Activated CD4-positive, alpha-beta memory T cell treated with anti-CD3 and anti-CD28 coated beads, Interleukin-2, amount 10 ng/mL, durations not matched to agents 7 days and 5 days (primary cell): ENCODE measurements at regions not wholly inside any gene's neighbourhood (a gene's known extent, or its start where the extent isn't known, plus 50 kb on each side); places are given as distances from the start of the nearest gene placed in this dataset.

Experiments
- CTCF ChIA-PET: fragments of 350-600 bp; sonication (Branson Sonifier 250); formaldehyde crosslinking; loops from one replicate; lab custom pipeline; 2021; ENCODE audit warnings: antibody characterized with exemption, inconsistent platforms; lab: Charles Lee
- POLR2A ChIA-PET: fragments of 350-600 bp; sonication (Branson Sonifier 250); formaldehyde crosslinking; loops from one replicate; lab custom pipeline; 2021; ENCODE audit warnings: antibody characterized with exemption; lab: Charles Lee
- DNase-seq: peaks from one replicate; pipeline ENCODE4 v3.0.0-alpha.2; 2020
- H3K27ac Mint-ChIP-seq: one replicate; pipeline ENCODE4 v1.8.0; 2021; ENCODE audit warnings: mild to moderate bottlenecking, mixed read lengths
- H3K27me3 Mint-ChIP-seq: one replicate; pipeline ENCODE4 v1.8.0; 2021; ENCODE audit warnings: mixed read lengths
- H3K36me3 Mint-ChIP-seq: one replicate; pipeline ENCODE4 v1.8.0; 2021; ENCODE audit warnings: low read depth, mixed read lengths
- H3K4me1 Mint-ChIP-seq: one replicate; pipeline ENCODE4 v1.8.0; 2021; ENCODE audit warnings: mixed read lengths
- H3K4me3 Mint-ChIP-seq: one replicate; pipeline ENCODE4 v1.8.0; 2021; ENCODE audit warnings: mild to moderate bottlenecking, mixed read lengths
- H3K9me3 Mint-ChIP-seq: one replicate; pipeline ENCODE4 v1.8.0; 2021; ENCODE audit warnings: mixed read lengths

DNA sequence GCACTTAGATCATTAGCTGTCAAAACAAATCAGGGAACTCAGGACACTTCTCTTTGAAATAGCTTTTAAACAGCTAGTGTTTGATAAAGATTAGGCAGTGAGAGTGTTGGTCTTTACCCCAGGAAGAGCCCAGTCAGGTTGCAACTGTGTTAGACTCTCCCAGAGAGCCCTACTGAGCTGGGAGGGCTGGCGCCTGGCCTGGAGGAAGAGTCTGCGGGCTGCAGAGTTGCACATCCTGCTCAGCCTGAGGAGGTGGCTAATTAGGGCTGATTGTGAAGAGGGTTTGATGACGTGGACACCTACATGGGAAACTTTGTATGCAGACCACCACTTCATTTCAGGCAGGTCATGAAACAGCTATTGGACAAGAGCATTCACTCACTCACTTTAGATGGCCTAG, 112.0 kb downstream of the TMEM174 start:
- Mint-ChIP-seq H3K9me3 (peaks cover 7% of the 10 kb centered on the region), H3K27me3 (peaks cover 14% of the 10 kb centered on the region), H3K4me1 (no peaks in the 10 kb centered on the region), H3K27ac (no peak overlapping the region), H3K4me3 (no peak overlapping the region), H3K36me3 (no peaks in the 10 kb centered on the region)
- no peak for DNase-seq
- ChIA-PET POLR2A (no interaction called here), CTCF (no interaction called here)

DNA sequence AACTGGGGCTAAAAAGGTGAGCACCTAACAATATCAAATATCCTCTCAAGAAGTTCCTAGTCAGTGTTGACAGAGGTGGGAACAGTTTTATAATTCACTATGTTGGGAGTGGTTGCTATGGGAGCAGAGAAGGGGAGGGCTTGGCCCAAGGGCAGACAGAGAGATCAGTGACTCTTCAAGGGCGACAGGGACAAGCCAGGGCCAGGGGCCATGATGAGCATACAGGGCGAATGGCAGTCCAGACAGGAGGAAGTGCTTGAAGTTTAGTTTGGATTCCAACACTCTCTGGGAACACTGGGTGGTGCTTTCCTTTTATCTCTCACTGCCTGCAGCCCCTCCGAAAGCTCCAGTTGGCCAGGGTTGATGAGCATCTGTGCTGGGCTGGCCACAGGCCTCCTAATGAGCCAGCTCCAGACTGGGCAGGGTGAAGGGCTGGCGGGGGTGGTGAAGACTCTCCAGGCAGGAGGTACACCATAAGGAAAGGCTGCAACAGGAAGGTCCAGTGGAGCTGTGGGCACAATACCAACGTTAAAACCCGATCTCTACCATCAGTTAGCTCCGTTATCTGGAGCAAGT, 111.3 kb downstream of the TMEM174 start:
- H3K36me3 Mint-ChIP-seq: no peaks in the 10 kb centered on the region
- no peaks in the 10 kb centered on the region for H3K4me1 Mint-ChIP-seq
- H3K4me3 Mint-ChIP-seq: no peak overlapping the region
- ChIA-PET POLR2A (no interaction called here), CTCF (no interaction called here)
- H3K27me3 Mint-ChIP-seq: peaks cover 16% of the 10 kb centered on the region
- no peak for DNase-seq
- no peak overlapping the region for H3K27ac Mint-ChIP-seq
- peaks cover 7% of the 10 kb centered on the region for H3K9me3 Mint-ChIP-seq

DNA sequence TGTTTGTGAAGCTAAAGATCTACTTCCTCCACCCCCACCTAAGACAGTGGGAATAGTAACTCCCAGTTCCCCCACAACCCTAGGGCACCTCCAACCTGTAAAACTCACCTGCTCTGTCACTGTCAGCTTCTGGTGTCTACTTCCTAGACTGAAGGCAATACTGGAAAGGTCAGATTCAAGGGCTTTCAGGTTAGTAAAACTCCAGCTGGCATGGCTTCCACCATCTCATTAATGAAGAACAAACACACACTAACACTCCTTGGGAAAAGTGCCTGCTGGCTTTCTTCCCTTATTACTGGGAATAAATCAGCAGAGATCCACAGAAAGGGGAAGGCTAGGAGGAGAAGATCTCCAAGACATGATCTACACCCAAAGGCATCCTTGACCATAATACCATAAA, 109.9 kb downstream of the TMEM174 start:
- Mint-ChIP-seq H3K27me3 (peaks cover 19% of the 10 kb centered on the region), H3K9me3 (peaks cover 7% of the 10 kb centered on the region), H3K4me1 (no peaks in the 10 kb centered on the region), H3K4me3 (no peak overlapping the region), H3K27ac (no peak overlapping the region), H3K36me3 (no peaks in the 10 kb centered on the region)
- POLR2A ChIA-PET: no interaction called here
- no peak for DNase-seq
- CTCF ChIA-PET: no interaction called here

DNA sequence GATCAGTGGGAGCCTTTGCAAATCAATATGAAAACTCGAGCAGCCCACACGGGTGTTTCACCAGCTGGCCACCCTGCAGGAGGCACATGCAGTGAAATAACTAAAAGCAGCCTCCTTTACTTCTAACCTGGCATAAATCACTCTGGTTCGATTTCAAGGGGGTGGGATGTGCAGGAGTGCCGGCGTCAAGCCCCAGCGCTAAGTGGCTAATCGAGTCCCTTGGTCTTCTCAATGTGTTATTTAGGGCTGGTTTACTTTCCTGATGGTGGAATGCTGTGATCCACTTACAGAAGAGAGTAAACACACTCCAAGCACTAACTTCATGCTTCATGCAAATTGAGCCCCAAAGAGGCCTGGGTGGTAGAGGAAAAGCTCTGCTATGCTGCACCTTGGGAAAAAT, 109.4 kb downstream of the TMEM174 start:
- ChIA-PET CTCF (no interaction called here), POLR2A (no interaction called here)

DNA sequence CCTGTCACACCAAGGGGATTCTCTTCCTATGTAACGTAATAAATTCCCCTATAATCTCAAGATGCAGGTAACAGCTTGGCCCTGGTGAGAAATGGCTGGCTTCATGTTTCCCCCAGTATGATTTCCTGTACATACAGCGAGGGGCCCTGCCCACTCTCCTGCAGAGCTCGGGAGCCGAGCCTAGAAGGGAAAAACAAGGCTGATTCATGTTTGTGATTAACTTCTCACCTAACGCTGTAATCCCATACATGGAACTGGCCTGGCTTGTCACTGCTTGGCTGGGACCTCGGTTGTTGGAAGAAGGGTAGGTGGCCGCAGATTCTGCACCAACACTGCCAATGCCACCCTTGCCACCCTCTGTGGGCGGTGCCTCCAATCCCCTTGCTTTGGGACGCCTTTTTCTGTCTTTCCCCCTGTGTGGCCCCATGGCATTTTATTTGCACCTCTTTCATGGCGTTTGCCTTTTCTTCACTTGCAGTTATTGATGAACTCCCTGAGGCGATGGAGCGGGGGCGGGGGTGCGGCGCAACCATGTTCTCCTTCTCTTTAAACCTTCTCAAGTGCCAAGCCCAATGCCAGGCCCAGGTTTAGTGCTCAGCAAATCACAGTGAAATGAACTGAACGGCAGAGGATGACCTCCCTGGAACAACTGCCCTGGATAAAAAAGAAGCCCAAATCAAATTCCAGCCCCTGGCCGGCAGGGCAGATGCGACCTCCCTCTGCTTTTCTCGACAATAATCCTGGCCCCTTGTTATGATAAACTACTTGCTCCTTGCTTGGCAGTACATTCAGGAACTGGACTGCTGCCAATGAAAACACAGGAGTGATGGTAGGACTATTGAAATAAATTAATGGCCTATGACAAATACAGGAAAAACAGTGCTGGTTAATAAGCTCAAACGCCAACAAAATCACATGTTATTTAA, 108.1 kb downstream of the TMEM174 start:
- no peaks in the 10 kb centered on the region for H3K4me1 Mint-ChIP-seq
- peaks cover under 1% of the 10 kb centered on the region for H3K9me3 Mint-ChIP-seq
- DNase-seq: no peak
- POLR2A ChIA-PET: no interaction called here
- CTCF ChIA-PET: no interaction called here
- H3K27ac Mint-ChIP-seq: no peak overlapping the region
- no peak overlapping the region for H3K4me3 Mint-ChIP-seq
- peaks cover 21% of the 10 kb centered on the region for H3K27me3 Mint-ChIP-seq
- no peaks in the 10 kb centered on the region for H3K36me3 Mint-ChIP-seq

More for the DNA sequence above, 109.4 kb downstream of the TMEM174 start:
- DNase-seq: no peak
- H3K27me3 Mint-ChIP-seq: peaks cover 19% of the 10 kb centered on the region
- no peak overlapping the region for H3K27ac Mint-ChIP-seq
- no peak overlapping the region for H3K4me3 Mint-ChIP-seq
- H3K4me1 Mint-ChIP-seq: no peaks in the 10 kb centered on the region
- H3K9me3 Mint-ChIP-seq: peaks cover 5% of the 10 kb centered on the region
- H3K36me3 Mint-ChIP-seq: no peaks in the 10 kb centered on the region

DNA sequence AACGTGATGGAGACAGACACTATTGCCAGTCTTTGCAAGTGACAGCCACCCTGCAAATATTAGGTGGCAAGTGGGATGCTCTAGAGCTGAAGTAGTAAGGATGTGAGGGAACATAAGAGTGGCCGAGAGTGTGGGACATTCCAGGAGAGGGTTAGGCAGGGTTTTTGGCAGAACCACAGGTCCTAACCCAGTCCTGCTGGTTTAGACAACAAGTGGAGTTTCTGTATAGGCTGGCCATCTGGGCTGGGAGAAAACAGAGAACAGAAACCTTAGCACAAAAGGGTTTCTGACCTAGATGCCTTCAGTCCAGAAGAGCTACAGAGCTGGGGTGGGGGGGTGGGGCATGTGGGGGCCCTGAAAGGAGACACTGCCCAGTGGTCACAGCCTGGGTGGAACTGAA, 107.4 kb downstream of the TMEM174 start:
- Mint-ChIP-seq H3K4me1 (no peaks in the 10 kb centered on the region), H3K27ac (no peak overlapping the region), H3K27me3 (peaks cover 20% of the 10 kb centered on the region), H3K4me3 (no peak overlapping the region), H3K9me3 (no peaks in the 10 kb centered on the region), H3K36me3 (no peaks in the 10 kb centered on the region)
- ChIA-PET CTCF (no interaction called here), POLR2A (no interaction called here)
- DNase-seq: no peak

DNA sequence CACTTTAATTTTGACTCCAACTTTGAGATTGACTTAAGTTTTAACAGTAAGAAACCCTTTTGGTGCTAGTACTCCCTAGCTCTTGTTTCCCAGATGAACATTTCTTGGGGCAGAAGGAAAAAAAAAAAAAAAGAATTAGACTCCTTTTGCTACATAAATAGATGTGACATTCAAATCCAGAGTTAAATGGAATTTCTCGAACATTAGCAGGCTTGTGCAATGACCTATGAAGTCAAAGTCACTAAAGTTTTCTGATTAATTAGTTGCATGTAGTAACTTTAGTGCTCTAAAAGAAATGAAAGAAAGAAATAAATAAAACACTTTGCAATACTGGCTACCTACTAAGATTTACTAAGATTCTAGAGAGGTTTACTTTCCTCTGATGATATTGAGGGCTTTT, 106.8 kb downstream of the TMEM174 start:
- DNase-seq: no peak
- Mint-ChIP-seq H3K27me3 (peaks cover 20% of the 10 kb centered on the region), H3K4me1 (no peaks in the 10 kb centered on the region), H3K27ac (no peak overlapping the region), H3K4me3 (no peak overlapping the region), H3K36me3 (no peaks in the 10 kb centered on the region), H3K9me3 (no peaks in the 10 kb centered on the region)
- POLR2A ChIA-PET: no interaction called here
- CTCF ChIA-PET: no interaction called here

DNA sequence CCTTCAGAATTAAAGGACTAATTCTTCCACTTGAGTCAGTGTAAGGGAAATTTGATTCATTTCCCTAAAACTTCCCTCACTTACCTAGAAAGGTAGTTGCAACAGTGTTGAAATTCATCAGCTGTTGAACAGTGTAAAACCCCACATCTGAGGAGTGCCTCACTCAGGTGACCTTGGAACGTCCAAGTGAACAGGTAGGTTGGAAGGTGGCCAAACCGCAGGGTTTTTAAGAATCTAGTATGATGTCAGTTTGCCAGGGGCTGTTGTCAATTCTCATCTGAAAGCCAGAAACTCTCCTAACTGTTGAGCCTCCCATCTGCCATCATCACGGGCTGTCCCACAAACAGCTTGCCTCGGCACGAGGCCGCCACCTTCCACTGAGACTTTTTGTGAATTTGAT, 105.7 kb downstream of the TMEM174 start:
- Mint-ChIP-seq H3K9me3 (no peaks in the 10 kb centered on the region), H3K4me3 (no peak overlapping the region)
- CTCF ChIA-PET: no interaction called here

DNA sequence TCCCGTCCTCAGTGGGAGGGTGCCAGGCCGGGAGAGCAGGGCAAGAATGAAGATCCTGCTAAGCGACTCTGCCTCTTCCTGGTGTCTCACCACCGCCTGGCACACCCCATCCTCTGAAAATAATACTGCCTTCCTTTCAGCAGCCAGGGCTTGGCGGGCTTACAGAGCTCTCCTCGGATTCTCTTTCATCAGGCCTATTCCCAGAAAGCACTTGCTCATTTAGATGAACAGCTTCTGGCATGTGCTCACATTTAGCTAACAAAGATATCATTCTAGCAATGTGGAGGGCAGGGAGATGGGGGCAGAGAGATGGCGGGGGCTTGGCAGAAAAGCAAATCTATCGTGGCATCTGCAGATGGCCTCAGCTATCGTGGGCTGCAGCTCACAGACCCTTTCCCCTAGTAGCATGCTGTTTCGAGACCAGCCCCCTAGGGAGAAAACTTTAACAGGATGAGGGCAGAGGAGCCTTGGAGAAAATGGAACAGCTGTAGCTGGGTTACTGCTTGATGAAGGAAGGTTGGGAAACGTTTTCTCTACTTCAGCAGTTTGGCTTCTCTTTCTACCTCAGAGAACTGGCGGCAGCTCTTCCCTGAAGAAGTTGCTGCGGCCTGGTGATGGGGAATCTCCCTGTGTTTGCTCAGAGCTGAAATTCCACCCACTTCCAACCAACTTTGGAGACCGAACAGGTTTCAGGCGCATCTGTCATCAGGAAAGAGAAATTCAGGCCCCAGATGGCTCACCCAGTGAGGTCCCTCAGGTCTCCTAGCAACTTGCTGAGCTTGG, 102.1 kb downstream of the TMEM174 start:
- DNase-seq: no peak
- Mint-ChIP-seq H3K9me3 (no peaks in the 10 kb centered on the region), H3K27me3 (peaks cover 24% of the 10 kb centered on the region), H3K4me1 (no peaks in the 10 kb centered on the region), H3K4me3 (no peak overlapping the region), H3K36me3 (no peaks in the 10 kb centered on the region), H3K27ac (no peak overlapping the region)
- ChIA-PET CTCF (no interaction called here), POLR2A (no interaction called here)

More for the DNA sequence above, 105.7 kb downstream of the TMEM174 start:
- no peak for DNase-seq
- peaks cover 20% of the 10 kb centered on the region for H3K27me3 Mint-ChIP-seq
- POLR2A ChIA-PET: no interaction called here
- no peak overlapping the region for H3K27ac Mint-ChIP-seq
- H3K4me1 Mint-ChIP-seq: no peaks in the 10 kb centered on the region
- H3K36me3 Mint-ChIP-seq: no peaks in the 10 kb centered on the region

DNA sequence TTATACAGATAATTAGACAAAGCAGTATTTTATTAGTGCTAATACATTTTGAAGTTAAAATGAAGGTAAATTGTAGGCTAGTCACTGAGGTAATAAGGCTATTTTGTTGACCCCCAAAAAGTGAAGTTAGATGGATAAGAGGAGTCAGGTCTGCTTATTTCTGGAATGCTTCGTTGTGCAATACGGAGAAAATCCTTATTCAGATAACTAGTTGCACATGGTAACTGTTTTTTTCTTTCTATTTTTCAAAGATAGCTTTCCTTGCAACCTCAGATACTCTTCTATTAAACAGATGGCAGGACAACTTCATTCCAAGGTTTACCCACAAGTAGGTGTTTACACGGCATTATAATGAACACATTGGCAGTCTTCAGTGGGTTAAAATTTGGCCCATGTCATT, 101.1 kb downstream of the TMEM174 start:
- H3K27me3 Mint-ChIP-seq: peaks cover 18% of the 10 kb centered on the region
- no peak overlapping the region for H3K4me3 Mint-ChIP-seq
- H3K36me3 Mint-ChIP-seq: no peaks in the 10 kb centered on the region
- CTCF ChIA-PET: no interaction called here
- POLR2A ChIA-PET: no interaction called here
- H3K27ac Mint-ChIP-seq: no peak overlapping the region
- no peak for DNase-seq
- H3K4me1 Mint-ChIP-seq: no peaks in the 10 kb centered on the region
- no peaks in the 10 kb centered on the region for H3K9me3 Mint-ChIP-seq

DNA sequence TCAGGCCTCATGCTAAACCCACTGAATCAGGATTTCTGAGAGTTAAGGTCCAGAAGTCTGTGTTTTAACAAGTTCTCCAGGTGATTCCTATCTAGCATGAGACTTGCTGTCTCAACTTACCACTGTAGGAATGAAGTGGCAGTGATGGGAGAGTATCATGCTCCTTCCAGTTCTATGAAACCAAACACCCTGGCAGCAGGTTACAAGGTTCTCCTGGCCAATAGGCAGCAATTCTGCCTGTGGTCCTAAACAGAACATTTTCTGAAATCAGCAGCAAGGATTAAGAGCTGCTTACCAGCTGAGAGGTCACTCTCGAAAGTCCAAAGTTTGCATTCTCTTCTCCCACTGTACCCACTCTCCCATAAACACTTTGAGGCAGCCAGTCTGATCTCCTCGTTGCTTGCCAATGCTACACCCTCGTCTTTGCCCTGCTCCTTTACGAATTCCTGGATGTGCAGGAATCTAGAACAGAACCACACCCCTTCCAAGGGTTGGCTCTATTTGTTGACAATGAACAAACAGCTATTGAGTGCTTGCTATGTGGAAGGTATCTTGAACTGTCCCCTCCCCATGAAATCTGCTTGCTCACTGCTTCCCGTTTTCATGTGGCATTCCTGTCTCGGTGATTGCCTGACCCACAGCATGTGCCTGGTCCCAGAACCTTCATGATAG, 100.5 kb downstream of the TMEM174 start:
- CTCF ChIA-PET: no interaction called here
- Mint-ChIP-seq H3K36me3 (no peaks in the 10 kb centered on the region), H3K27ac (no peak overlapping the region), H3K9me3 (no peaks in the 10 kb centered on the region), H3K4me1 (no peaks in the 10 kb centered on the region), H3K4me3 (no peak overlapping the region), H3K27me3 (peaks cover 18% of the 10 kb centered on the region)
- POLR2A ChIA-PET: no interaction called here
- no peak for DNase-seq

DNA sequence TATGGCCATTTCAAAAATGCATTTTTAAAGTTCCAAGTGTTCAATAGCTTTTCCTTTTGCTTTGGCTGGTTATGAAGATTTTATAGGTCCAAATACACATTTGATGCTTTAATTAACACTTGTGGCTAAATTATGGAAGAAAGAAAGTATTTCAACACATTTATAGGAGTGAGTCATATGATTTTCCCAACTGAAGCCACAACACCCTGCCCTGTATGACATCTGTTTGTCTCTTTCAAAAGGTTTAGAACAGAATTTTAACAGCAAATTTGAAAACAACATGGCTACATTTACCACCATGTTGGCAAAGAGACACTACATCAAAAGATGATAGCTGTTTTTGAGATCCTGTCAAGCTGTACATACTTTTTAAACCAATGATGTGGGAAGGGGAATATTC, 99.4 kb downstream of the TMEM174 start:
- H3K4me1 Mint-ChIP-seq: no peaks in the 10 kb centered on the region
- H3K27me3 Mint-ChIP-seq: peaks cover 23% of the 10 kb centered on the region
- ChIA-PET POLR2A (no interaction called here), CTCF (no interaction called here)
- no peak for DNase-seq
- H3K9me3 Mint-ChIP-seq: no peaks in the 10 kb centered on the region
- no peak overlapping the region for H3K4me3 Mint-ChIP-seq
- no peak overlapping the region for H3K27ac Mint-ChIP-seq
- H3K36me3 Mint-ChIP-seq: no peaks in the 10 kb centered on the region

DNA sequence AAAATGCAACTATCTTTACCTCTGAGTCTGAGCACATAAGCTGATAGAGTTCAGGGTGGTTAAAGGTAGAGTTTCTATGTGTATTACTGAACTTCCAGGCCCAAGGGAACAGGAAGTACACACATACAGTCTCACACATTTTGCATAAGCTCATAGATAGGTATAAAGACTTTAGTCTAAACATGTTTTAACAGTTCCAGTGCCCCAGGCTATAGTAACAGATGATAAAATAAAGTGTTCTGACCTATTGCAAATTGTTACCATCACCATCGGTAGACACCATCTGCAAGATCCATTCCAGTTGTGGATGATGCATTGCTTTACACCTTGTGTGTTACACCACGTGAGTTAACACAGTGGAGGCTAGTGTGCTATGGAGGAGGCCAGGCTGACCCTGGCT, 95.8 kb downstream of the TMEM174 start:
- no peaks in the 10 kb centered on the region for H3K4me1 Mint-ChIP-seq
- H3K27ac Mint-ChIP-seq: no peak overlapping the region
- no peaks in the 10 kb centered on the region for H3K9me3 Mint-ChIP-seq
- CTCF ChIA-PET: no interaction called here
- POLR2A ChIA-PET: no interaction called here
- DNase-seq: no peak
- H3K4me3 Mint-ChIP-seq: no peak overlapping the region
- H3K27me3 Mint-ChIP-seq: peaks cover 25% of the 10 kb centered on the region
- no peaks in the 10 kb centered on the region for H3K36me3 Mint-ChIP-seq
